ENCODE measurements at regions not wholly inside any gene's neighbourhood (a gene's known extent, or its start where the extent isn't known, plus 50 kb on each side); places are given as distances from the start of the nearest gene placed in this dataset.
"Not testable (repeated sequence)": the region's sequence is repeated elsewhere in the genome, so short reads cannot be mapped to it uniquely, and the experiment has no call there.

DNA sequence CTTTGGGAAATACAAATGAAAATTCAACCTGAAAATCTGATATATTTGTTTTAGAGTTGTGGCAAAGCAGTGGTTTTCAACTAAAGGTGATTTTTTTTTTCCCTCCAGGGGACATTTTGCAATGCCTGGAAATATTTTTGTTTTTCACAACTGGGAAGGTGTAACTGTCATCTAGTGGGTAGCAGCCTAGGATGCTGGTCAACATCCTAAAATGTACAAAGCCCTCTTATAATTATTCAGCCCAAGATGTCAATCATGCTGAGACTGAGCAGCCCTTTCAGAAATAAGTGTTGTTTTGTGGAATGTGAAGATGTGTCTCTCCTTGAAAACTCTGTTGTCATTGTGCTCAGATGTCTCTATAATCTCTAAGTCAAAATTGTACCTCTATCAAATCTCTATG lies 95.2 kb upstream of the NCAM2 start:
- peak in 2 of 51 donors; percentile 21 to 75 for DNase-seq

GRCh38 chr21:20927555-20927954 lies 70.7 kb upstream of the NCAM2 start:
- not testable (repeated sequence) for DNase-seq

DNA sequence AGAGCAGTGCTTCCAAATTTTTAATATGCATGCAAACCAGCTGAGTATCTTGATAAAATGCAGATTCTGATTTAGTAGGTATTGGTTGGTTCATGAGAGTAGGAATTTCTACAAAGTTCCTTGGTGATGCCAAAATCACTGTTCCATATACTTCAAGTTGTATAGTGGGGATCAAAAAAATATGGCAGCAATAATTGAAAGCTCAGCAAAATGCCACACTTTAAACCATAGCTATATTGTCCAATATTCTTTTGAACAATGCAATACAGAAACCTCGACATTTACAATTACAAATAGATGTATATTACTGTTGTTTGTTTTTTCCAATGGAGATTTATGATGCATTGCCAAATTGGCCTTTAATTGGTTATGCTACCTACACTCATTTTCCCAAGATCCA lies 55.7 kb upstream of the NCAM2 start:
- no peak for DNase-seq

DNA sequence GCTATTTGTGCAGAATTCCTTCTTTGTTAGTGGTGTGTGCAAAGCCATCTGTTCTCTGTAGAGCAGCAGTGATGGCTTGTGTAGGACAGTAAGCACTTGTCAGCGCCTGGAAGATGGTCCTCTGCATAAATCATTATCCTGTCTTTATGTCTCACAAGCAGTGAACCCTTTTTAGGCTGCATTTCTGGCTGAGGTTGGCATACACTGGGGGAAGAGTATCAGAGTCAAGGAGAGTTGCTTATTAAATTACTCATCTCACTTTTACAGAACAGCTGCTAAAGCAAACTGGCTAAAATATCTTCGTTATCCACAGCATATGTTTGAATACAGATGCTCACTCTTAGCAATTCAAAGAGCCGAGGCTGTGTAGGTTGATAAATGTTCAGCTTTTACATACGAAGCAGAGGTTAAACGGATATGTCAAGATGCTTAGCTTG lies 54.6 kb upstream of the NCAM2 start:
- peak in 19 of 51 donors; percentile 1 to 75 (median 9) for DNase-seq

DNA sequence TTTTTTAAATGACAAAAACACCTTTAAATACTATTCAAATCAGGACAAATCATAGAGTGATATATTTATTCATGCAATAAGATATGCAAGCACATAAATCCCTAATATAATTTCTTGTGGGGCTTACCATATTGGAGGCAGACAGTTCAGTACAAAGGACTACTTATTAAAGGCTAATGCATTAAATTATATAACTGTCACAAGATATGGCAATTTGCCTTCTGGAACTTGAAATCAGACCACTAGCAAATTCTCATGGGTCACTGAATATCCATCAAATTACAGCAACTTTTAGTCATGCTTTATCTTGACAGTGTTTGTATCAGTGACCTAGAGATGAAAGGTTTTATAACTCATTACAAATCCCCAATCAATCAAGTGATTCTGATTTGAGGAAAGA lies 54.1 kb upstream of the NCAM2 start:
- no peak for DNase-seq

DNA sequence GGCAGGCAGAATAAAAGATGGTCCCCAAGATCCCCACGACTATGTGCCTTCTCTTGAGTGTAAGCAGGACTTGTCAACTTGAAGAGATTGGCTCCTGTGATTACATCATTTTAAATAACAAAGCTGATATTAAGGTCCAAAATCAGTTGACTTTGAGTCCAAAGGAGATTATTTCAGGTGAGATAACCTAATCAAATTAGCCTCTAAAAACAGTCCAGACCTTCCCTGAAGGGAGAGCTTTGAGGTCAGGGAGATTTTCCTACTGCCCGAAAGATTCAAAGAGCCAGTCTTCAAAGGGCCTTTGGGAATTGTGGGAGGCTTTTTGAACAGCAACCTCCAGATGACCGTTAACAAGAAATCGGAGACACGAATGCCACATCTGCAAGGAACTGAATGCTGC lies 51.5 kb upstream of the NCAM2 start:
- no peak for DNase-seq
